ENCODE measurements at regions not wholly inside any gene's neighbourhood (a gene's known extent, or its start where the extent isn't known, plus 50 kb on each side); places are given as distances from the start of the nearest gene placed in this dataset.

GRCh38 chr2:3094318-3094717 lies 283.3 kb downstream of the EIPR1 start:
- Histone ChIP-seq H3K4me3 (ENCODE audit: low read length) (no peak overlapping the region), H3K9me2 (replicated peaks; ENCODE audit: insufficient read depth, low read length) (no peaks in the 10 kb centered on the region), H3K9me3 (replicated peaks; ENCODE audit: insufficient read depth, low read length) (no peaks in the 10 kb centered on the region), H2AFZ (ENCODE audit: low read length) (no peak overlapping the region), H3K4me2 (ENCODE audit: low read depth, low read length) (no peak overlapping the region), H3K4me1 (ENCODE audit: low read length) (no peaks in the 10 kb centered on the region), H3K27ac (ENCODE audit: low read length) (no peak overlapping the region), H3K36me3 (replicated peaks; ENCODE audit: insufficient read depth, low read length) (no peaks in the 10 kb centered on the region), H3K27me3 (replicated peaks; ENCODE audit: insufficient read depth, low read length) (no peaks in the 10 kb centered on the region), H3K9ac (ENCODE audit: low read length) (no peak overlapping the region), H3K79me2 (ENCODE audit: low read length) (no peaks in the 10 kb centered on the region), H4K20me1 (ENCODE audit: insufficient read depth, low read length) (no peaks in the 10 kb centered on the region), H3F3A (ENCODE audit: insufficient read depth, low read length) (no peaks in the 10 kb centered on the region)
- TF ChIP-seq CTCF (IDR thresholded peaks at IDR 0.05; ENCODE audit: low read length): no peak
- no peak for TF ChIP-seq EZH2 (optimal IDR thresholded peaks at IDR 0.05; ENCODE audit: low read depth, low read length)
- no peak for TF ChIP-seq EZH2phosphoT487 (IDR thresholded peaks at IDR 0.05; ENCODE audit: low read length)
- no peak for DNase-seq

GRCh38 chr2:3091696-3092095 lies 285.9 kb downstream of the EIPR1 start:
- no peak overlapping the region for H3K27ac ChIP-seq (ENCODE audit: low read length)
- DNase-seq: no peak
- H4K20me1 ChIP-seq (ENCODE audit: insufficient read depth, low read length): no peaks in the 10 kb centered on the region
- no peak overlapping the region for H2AFZ ChIP-seq (ENCODE audit: low read length)
- H3K79me2 ChIP-seq (ENCODE audit: low read length): no peaks in the 10 kb centered on the region
- no peaks in the 10 kb centered on the region for H3K4me1 ChIP-seq (ENCODE audit: low read length)
- no peaks in the 10 kb centered on the region for H3F3A ChIP-seq (ENCODE audit: insufficient read depth, low read length)
- H3K9ac ChIP-seq (ENCODE audit: low read length): no peak overlapping the region
- no peaks in the 10 kb centered on the region for H3K9me2 ChIP-seq (replicated peaks; ENCODE audit: insufficient read depth, low read length)
- no peaks in the 10 kb centered on the region for H3K9me3 ChIP-seq (replicated peaks; ENCODE audit: insufficient read depth, low read length)
- no peak for TF ChIP-seq CTCF (IDR thresholded peaks at IDR 0.05; ENCODE audit: low read length)
- TF ChIP-seq EZH2phosphoT487 (IDR thresholded peaks at IDR 0.05; ENCODE audit: low read length): no peak
- no peak for TF ChIP-seq EZH2 (optimal IDR thresholded peaks at IDR 0.05; ENCODE audit: low read depth, low read length)
- no peaks in the 10 kb centered on the region for H3K27me3 ChIP-seq (replicated peaks; ENCODE audit: insufficient read depth, low read length)
- no peak overlapping the region for H3K4me2 ChIP-seq (ENCODE audit: low read depth, low read length)
- no peaks in the 10 kb centered on the region for H3K36me3 ChIP-seq (replicated peaks; ENCODE audit: insufficient read depth, low read length)
- H3K4me3 ChIP-seq (ENCODE audit: low read length): no peak overlapping the region

- Histone ChIP-seq H4K20me1 (ENCODE audit: insufficient read depth, low read length) (no peaks in the 10 kb centered on the region), H3K9me3 (replicated peaks; ENCODE audit: insufficient read depth, low read length) (no peaks in the 10 kb centered on the region), H3F3A (ENCODE audit: insufficient read depth, low read length) (no peaks in the 10 kb centered on the region), H2AFZ (ENCODE audit: low read length) (no peak overlapping the region), H3K4me3 (ENCODE audit: low read length) (no peak overlapping the region), H3K9ac (ENCODE audit: low read length) (no peak overlapping the region), H3K27ac (ENCODE audit: low read length) (no peak overlapping the region), H3K36me3 (replicated peaks; ENCODE audit: insufficient read depth, low read length) (no peaks in the 10 kb centered on the region), H3K9me2 (replicated peaks; ENCODE audit: insufficient read depth, low read length) (no peaks in the 10 kb centered on the region), H3K79me2 (ENCODE audit: low read length) (no peaks in the 10 kb centered on the region), H3K4me1 (ENCODE audit: low read length) (no peaks in the 10 kb centered on the region), H3K27me3 (replicated peaks; ENCODE audit: insufficient read depth, low read length) (no peaks in the 10 kb centered on the region), H3K4me2 (ENCODE audit: low read depth, low read length) (no peak overlapping the region)
- TF ChIP-seq EZH2phosphoT487 (IDR thresholded peaks at IDR 0.05; ENCODE audit: low read length) (no peak), CTCF (IDR thresholded peaks at IDR 0.05; ENCODE audit: low read length) (no peak), EZH2 (optimal IDR thresholded peaks at IDR 0.05; ENCODE audit: low read depth, low read length) (no peak)
- DNase-seq: no peak
These were observed 294.9 kb downstream of the EIPR1 start for GRCh38 chr2:3082705-3083104.

Measured in MM.1S (cell line).